ENCODE measurements at regions not wholly inside any gene's neighbourhood (a gene's known extent, or its start where the extent isn't known, plus 50 kb on each side); places are given as distances from the start of the nearest gene placed in this dataset.

- Histone ChIP-seq H3K27ac (ENCODE audit: insufficient read depth, low read length) (no peak overlapping the region), H4K20me1 (ENCODE audit: control insufficient read depth, extremely low read depth, insufficient read depth, low read length) (no peaks in the 10 kb centered on the region), H3K9ac (ENCODE audit: insufficient read depth, low read length) (no peak overlapping the region), H3K9me3 (ENCODE audit: control insufficient read depth, insufficient read depth, low read depth, low read length) (no peaks in the 10 kb centered on the region), H2AFZ (ENCODE audit: low read length) (peak overlapping the region; percentile 42), H3K4me2 (ENCODE audit: extremely low read depth, insufficient read depth, low read length) (peak overlapping the region; percentile 49), H3K79me2 (ENCODE audit: control insufficient read depth, insufficient read depth, low read length) (no peaks in the 10 kb centered on the region), H3K4me3 (replicated peaks in 1 of 4; ENCODE audit: control extremely low read depth in 1 of 4, insufficient read depth in 1 of 4, low read depth in 3 of 4, low read length in 4 of 4) (peak overlapping the region in 1 of 4 experiments; percentile 8), H3K4me1 (ENCODE audit: control insufficient read depth, extremely low read depth, insufficient read depth, low read length) (peaks cover 10% of the 10 kb centered on the region), H3K36me3 (ENCODE audit: control insufficient read depth, insufficient read depth, low read length) (no peaks in the 10 kb centered on the region), H3K27me3 (ENCODE audit: control insufficient read depth, insufficient read depth, low read length) (no peaks in the 10 kb centered on the region)
- TF ChIP-seq EZH2 (IDR thresholded peaks at IDR 0.05; ENCODE audit: low read length, missing control alignments): no peak
- peak; percentile 79 to 80 for TF ChIP-seq CTCF (conservative IDR thresholded peaks at IDR 0.05 in 1 of 2, IDR thresholded peaks at IDR 0.05 in 1 of 2; ENCODE audit: low read depth in 1 of 2, low read length in 2 of 2)
- DNase-seq (ENCODE audit: low read depth in 2 of 2): peak; percentile 70 to 90
These were observed 55.1 kb downstream of the CYCS start for GRCh38 chr7:25069900-25070443.

- H3K36me3 ChIP-seq (ENCODE audit: control insufficient read depth, insufficient read depth, low read length): no peaks in the 10 kb centered on the region
- peak in 1 of 2 donors; percentile 15 for DNase-seq (ENCODE audit: low read depth in 2 of 2)
- TF ChIP-seq CTCF (conservative IDR thresholded peaks at IDR 0.05 in 1 of 2, IDR thresholded peaks at IDR 0.05 in 1 of 2; ENCODE audit: low read depth in 1 of 2, low read length in 2 of 2) (no peak), EZH2 (IDR thresholded peaks at IDR 0.05; ENCODE audit: low read length, missing control alignments) (no peak)
- H3K27me3 ChIP-seq (ENCODE audit: control insufficient read depth, insufficient read depth, low read length): no peaks in the 10 kb centered on the region
- H3K9me3 ChIP-seq (ENCODE audit: control insufficient read depth, insufficient read depth, low read depth, low read length): no peaks in the 10 kb centered on the region
- no peak overlapping the region for H3K9ac ChIP-seq (ENCODE audit: insufficient read depth, low read length)
- H3K4me1 ChIP-seq (ENCODE audit: control insufficient read depth, extremely low read depth, insufficient read depth, low read length): peaks cover 10% of the 10 kb centered on the region
- H4K20me1 ChIP-seq (ENCODE audit: control insufficient read depth, extremely low read depth, insufficient read depth, low read length): no peaks in the 10 kb centered on the region
- H3K4me3 ChIP-seq (replicated peaks in 1 of 4; ENCODE audit: control extremely low read depth in 1 of 4, insufficient read depth in 1 of 4, low read depth in 3 of 4, low read length in 4 of 4): no peak overlapping the region
- no peak overlapping the region for H3K4me2 ChIP-seq (ENCODE audit: extremely low read depth, insufficient read depth, low read length)
- H2AFZ ChIP-seq (ENCODE audit: low read length): peak overlapping the region; percentile 39
- H3K27ac ChIP-seq (ENCODE audit: insufficient read depth, low read length): no peak overlapping the region
- no peaks in the 10 kb centered on the region for H3K79me2 ChIP-seq (ENCODE audit: control insufficient read depth, insufficient read depth, low read length)
These were observed 56.4 kb downstream of the CYCS start for GRCh38 chr7:25068502-25069213.

GRCh38 chr7:25067726-25068501, 57.1 kb downstream of the CYCS start:
- Histone ChIP-seq H3K36me3 (ENCODE audit: control insufficient read depth, insufficient read depth, low read length) (no peaks in the 10 kb centered on the region), H4K20me1 (ENCODE audit: control insufficient read depth, extremely low read depth, insufficient read depth, low read length) (no peaks in the 10 kb centered on the region), H3K4me2 (ENCODE audit: extremely low read depth, insufficient read depth, low read length) (no peak overlapping the region), H3K79me2 (ENCODE audit: control insufficient read depth, insufficient read depth, low read length) (no peaks in the 10 kb centered on the region), H3K4me1 (ENCODE audit: control insufficient read depth, extremely low read depth, insufficient read depth, low read length) (peaks cover 10% of the 10 kb centered on the region), H2AFZ (ENCODE audit: low read length) (peak overlapping the region; percentile 39), H3K9me3 (ENCODE audit: control insufficient read depth, insufficient read depth, low read depth, low read length) (no peaks in the 10 kb centered on the region), H3K4me3 (replicated peaks in 1 of 4; ENCODE audit: control extremely low read depth in 1 of 4, insufficient read depth in 1 of 4, low read depth in 3 of 4, low read length in 4 of 4) (no peak overlapping the region), H3K27me3 (ENCODE audit: control insufficient read depth, insufficient read depth, low read length) (no peaks in the 10 kb centered on the region), H3K9ac (ENCODE audit: insufficient read depth, low read length) (no peak overlapping the region), H3K27ac (ENCODE audit: insufficient read depth, low read length) (no peak overlapping the region)
- peak in 1 of 2 donors; percentile 12 for DNase-seq (ENCODE audit: low read depth in 2 of 2)
- TF ChIP-seq CTCF (conservative IDR thresholded peaks at IDR 0.05 in 1 of 2, IDR thresholded peaks at IDR 0.05 in 1 of 2; ENCODE audit: low read depth in 1 of 2, low read length in 2 of 2) (no peak), EZH2 (IDR thresholded peaks at IDR 0.05; ENCODE audit: low read length, missing control alignments) (no peak)

Measured in fibroblast of lung (primary cell).